Stimulated activated CD4-positive, alpha-beta T cell treated with anti-CD3 and anti-CD28 coated beads, Interleukin-1b, Interleukin-23, amount 100 ng/mL, for 4 hours (primary cell): ENCODE measurements at regions not wholly inside any gene's neighbourhood (a gene's known extent, or its start where the extent isn't known, plus 50 kb on each side); places are given as distances from the start of the nearest gene placed in this dataset.
"Not testable (repeated sequence)": the region's sequence is repeated elsewhere in the genome, so short reads cannot be mapped to it uniquely, and the experiment has no call there.

Source experiments
- DNase-seq, 2 donors: peaks; one replicate each; pipeline ENCODE4 v3.0.0-alpha.2; 2020; ENCODE audit warnings: low read depth in 2 of 2

DNA sequence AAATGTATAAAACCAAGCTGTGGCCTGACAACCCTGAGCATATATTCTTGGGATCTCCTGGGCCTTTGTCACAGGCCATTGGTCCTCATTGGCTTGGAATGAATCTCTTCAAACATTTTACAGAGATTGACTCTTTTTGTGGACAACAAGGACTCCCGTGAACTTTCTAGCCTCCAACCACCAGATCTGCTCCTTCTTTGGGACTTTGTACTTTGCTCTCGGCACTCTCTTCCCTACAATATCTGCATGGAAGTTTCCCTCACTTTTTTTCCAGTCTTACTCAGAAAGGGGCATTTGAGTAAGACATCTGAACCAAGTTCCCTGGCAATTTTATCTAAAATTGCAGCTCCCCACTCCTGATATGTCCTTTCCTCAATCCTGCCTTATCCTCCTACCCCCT is 158.8 kb downstream of the PHLDA1 start:
- no peak for DNase-seq

GRCh38 chr12:75870878-75871277 is 160.7 kb downstream of the PHLDA1 start:
- no peak for DNase-seq

DNA sequence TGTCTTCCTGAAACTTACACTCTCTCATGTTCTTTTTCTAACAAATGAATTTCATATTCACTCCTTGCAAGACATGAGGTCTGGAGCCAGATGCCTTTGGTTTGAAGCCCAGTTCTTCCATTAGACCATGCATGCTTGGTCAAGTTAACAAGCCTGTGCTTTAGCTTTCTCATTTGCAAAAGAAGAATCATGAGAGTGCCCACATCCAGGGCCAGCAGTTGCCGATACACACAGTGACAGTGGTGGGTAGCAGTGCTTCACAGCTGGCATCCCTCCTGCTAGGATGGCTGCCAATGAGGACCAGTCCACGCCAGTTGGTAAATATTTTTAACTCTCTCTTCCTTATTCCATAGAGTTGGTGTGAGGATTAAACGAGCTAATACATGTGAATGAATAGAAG is 163.1 kb downstream of the PHLDA1 start:
- no peak for DNase-seq

DNA sequence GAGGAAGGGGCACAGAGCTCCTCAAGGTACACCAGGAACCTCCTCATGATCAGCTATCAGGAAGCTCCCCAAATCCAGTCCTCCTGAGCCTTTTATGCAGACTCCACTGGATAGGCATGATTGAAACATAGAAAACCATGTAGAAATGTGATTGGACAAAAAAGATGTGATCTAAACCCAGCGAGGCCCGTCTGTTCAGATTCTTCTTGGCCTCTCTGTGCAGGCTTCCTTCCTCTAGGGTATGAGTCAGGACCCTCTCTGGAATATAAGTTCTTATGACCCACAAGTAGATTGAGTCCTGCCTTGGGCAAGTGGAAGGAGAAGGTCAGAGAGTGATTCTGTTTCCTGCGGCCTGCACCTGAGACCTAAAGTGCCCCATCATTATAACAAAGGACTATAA is 166.3 kb downstream of the PHLDA1 start:
- DNase-seq = no peak

- no peak for DNase-seq
These were observed 167.4 kb downstream of the PHLDA1 start for GRCh38 chr12:75864161-75864560.

GRCh38 chr12:75863533-75863932 is 168.0 kb downstream of the PHLDA1 start:
- no peak for DNase-seq

DNA sequence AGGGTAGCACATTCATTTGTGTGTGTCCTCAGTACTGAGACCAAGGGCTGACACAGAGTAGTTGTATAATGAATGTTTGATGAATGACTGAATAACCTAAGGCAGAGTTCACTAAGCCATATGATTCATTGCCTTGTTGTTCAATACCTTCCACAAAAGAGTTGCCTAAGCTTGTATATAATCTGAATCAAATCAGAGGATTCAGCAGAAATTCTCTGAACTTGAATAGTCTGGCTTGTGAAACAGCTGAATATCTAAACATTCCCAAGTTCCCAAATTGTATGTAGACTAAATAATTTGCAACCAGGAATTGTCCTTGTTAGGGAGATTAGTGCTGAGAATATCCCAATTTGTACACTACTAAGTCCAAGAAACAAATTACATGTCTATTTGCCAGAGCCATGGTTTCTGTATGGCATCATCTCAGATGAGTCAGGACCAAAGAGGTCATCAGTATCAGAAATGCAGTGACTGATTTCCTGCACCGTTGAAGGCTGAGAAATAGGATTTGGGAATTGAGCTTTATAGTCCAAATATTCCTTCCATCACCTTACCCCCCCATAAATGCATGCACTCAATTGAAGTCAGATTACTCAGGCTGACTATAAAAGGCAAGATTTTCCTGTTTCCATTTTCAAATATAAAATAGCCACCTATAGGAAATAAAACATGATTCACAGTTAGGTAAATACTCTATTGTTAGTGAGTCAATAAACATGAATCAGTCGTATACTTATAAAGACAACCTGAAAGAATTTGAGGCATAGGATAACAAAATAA is 168.7 kb downstream of the PHLDA1 start:
- DNase-seq = no peak

DNA sequence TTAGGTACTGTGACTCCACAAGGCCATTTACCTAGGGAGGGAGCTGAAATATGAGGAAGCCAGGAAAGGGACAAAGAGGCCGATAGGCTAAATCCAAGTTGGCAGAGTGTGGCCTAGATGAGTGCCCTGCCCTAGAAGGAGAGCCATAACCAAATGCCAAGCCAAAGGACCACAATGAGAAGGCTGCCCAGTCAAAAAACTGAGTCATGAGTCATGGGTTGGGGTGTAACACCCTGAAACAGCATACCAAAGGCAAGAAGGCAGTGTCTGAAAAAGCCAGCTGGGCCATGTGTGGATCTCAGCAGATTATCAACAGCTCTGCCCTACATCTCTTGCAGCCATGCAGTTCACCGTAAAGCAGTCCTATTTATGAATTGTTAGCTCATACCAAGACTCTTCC is 171.7 kb downstream of the PHLDA1 start:
- no peak for DNase-seq

DNA sequence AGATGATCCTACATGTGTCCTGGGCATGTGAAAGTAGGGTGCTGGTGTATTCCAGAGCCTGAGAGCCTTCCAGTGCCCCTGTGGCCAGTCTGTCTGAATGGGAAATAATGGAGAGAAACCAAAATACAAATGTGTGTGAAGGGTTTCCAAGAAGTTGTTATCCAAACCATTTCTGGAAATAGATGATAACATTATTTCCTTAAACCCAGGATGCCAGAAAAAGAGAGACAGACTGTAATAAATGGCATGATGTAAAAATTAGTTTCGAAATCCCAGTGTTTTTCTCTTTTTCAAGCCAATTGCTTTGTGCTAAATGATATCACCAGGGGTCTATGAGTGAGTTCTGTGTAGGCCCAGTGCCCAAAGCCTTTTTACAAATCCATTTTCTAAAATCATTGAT is 175.3 kb downstream of the PHLDA1 start:
- DNase-seq = no peak

GRCh38 chr12:75855360-75855759 is 176.2 kb downstream of the PHLDA1 start:
- no peak for DNase-seq

- no peak for DNase-seq
These were observed 176.8 kb downstream of the PHLDA1 start for GRCh38 chr12:75854681-75855309.

DNA sequence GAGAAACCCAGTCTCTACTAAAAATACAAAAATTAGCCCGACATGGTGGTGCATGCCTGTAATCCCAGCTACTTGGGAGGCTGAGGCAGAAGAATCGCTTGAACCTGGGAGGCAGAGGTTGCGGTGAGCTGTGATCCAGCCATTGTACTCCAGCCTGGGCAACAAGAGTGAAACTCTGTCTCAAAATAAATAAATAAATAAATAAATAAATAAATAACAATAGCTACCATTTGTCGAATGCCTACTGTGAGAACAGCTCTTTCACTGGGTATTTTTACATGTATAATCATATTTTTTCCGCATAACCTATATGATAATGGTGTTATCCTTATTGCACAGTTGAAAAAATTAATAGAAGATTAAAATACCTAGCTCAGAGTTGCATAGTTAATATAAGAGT is 177.4 kb downstream of the PHLDA1 start:
- not testable (repeated sequence) for DNase-seq

- no peak for DNase-seq
These were observed 177.9 kb downstream of the PHLDA1 start for GRCh38 chr12:75853626-75854025.

DNA sequence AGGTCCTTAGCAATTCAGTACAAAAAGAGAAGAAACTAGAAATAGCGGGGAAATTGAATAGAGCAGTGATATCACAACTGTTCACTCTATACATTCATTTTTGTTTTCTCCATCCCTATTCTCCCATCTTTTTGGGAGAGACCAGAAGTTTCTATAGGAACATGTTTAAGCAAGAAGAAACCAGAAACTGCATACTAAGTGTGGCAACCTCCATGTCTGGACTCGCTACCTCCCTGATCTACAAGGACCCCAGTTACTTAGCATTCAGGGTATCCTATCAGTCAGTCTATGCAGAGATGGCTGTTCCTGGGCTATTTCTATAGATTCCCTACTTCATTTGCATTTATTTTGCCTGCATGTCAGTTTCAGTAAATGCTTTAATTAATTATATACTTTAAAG is 178.6 kb downstream of the PHLDA1 start:
- DNase-seq = no peak

GRCh38 chr12:75852143-75852542 is 179.4 kb downstream of the PHLDA1 start:
- DNase-seq = no peak

- no peak for DNase-seq
These were observed 180.7 kb downstream of the PHLDA1 start for GRCh38 chr12:75850721-75851462.

DNA sequence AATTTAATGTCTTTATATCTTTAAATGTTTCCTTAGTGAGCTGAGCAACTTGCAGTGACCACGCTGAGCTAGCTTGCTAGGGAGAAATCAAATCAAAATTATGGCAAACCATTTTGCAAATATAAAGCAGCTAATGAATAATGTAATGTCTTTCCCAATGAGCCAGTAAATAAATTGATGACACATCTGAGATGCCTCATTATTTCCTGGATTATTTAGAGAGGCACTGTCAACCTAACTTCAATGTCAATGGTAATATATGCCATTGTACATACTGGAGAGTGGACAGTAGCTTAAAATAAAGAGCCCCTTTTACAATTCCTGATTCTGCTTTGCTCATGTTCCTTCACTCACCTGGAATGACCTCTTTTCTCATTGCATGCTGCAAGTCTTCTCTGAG is 182.6 kb downstream of the PHLDA1 start:
- no peak for DNase-seq

DNA sequence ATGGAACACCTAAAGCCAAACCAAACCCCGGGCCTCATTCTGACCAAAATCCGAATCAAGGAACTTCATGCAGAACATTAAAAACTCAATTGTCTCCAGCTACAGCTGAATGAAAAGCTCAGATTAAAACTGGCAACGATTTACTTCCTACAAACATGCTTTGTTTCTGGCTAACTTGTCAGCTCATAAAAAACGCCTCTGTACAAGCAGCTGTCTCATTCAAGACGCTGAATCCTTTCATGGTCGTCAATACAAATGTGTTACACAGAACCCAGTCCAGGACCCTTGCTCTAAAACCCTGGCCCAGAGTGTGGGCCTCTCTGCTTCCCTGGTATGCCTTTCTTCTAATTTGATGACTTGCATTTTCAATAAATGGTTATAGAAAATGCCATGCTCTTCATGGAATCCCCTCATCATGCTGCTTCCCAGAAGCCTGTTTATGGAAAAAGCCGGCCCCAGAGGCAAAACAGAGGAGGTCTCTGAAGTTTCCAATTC is 183.1 kb downstream of the PHLDA1 start:
- no peak for DNase-seq

DNA sequence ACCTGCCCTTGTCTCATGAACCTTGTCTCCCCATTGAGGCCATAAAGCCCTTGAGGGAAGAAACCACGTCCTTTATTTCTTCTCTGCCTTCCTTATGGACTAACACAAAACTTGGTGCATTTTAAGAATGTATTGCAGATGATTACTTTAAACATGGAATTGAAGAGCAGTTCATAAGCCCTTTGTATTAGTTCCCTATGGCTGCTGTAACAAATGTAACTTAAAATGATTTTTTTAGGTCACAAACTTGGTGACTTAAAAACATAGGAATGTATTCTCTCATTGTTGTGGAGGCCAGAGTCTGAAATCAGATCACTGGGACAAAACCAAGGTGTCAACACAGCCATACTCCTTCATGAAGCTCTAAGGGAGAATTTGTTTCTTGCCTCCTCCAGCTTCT is 185.5 kb downstream of the PHLDA1 start:
- DNase-seq = no peak

- DNase-seq = no peak
These were observed 186.6 kb downstream of the PHLDA1 start for GRCh38 chr12:75844985-75845384.

DNA sequence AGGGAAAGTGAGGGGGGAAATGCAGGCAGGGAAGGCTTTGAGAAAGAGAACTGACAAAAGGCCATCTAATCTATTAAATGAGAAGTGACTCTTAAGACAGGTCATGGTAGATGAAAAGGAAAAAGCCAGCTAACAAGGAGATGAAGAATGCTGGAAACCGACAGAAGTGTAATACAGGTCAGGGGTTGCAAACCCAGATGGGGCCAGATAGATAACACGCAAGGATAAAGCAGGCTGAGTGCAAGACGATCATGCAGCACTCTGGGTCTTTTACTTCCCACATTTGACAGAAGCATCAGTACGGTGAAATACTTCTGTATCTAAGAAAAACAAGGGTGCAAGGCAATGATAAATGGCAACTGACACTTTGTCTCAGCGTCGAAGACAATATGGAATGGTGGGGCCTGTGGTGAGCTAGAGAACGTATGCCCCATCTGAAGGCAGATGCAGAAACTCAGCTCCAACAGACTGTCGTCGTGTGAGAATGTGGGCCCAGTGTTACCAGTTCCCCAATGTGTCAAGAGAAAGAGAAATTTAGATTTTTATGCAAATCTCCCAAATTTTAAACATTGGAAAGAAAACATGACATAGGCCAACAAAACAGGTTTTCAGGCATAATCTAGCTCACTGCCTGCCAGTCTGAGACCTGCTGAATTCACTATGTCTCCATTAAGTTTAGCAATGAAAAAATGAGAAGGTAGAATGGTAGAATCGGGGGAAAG is 187.4 kb downstream of the PHLDA1 start:
- DNase-seq = no peak

GRCh38 chr12:75842090-75842489 is 189.5 kb downstream of the PHLDA1 start:
- no peak for DNase-seq
